Activated CD8-positive, alpha-beta T cell treated with anti-CD3 and anti-CD28 coated beads for 36 hours (primary cell): ENCODE measurements at regions not wholly inside any gene's neighbourhood (a gene's known extent, or its start where the extent isn't known, plus 50 kb on each side); places are given as distances from the start of the nearest gene placed in this dataset.

ENCODE experiments used
- ATAC-seq: fragments of 200-7000 bp; cut with Tn5 transposase; one replicate; pipeline ENCODE4 v1.10.0; 2021; ENCODE audit warnings: mild to moderate bottlenecking, moderate library complexity
- CTCF ChIA-PET: fragments of 350-600 bp; sonication (Branson Sonifier 250); formaldehyde crosslinking; loops from one replicate; lab custom pipeline; 2021; ENCODE audit warnings: antibody characterized with exemption; lab: Charles Lee
- POLR2A ChIA-PET: fragments of 350-600 bp; sonication (Branson Sonifier 250); formaldehyde crosslinking; loops from one replicate; lab custom pipeline; 2021; ENCODE audit warnings: antibody characterized with exemption; lab: Charles Lee
- DNase-seq: peaks from one replicate; pipeline ENCODE4 v3.0.0-alpha.2; 2020
- H3K27ac Mint-ChIP-seq: one replicate; pipeline ENCODE4 v1.8.0; 2021; ENCODE audit warnings: mild to moderate bottlenecking, mixed read lengths
- H3K27me3 Mint-ChIP-seq: one replicate; pipeline ENCODE4 v1.8.0; 2021; ENCODE audit warnings: mixed read lengths
- H3K36me3 Mint-ChIP-seq: one replicate; pipeline ENCODE4 v1.8.0; 2021; ENCODE audit warnings: low read depth, mixed read lengths
- H3K4me1 Mint-ChIP-seq: one replicate; pipeline ENCODE4 v1.8.0; 2021; ENCODE audit warnings: low read depth, mixed read lengths
- H3K4me3 Mint-ChIP-seq: one replicate; pipeline ENCODE4 v1.8.0; 2021; ENCODE audit warnings: mild to moderate bottlenecking, moderate library complexity, mixed read lengths
- H3K9me3 Mint-ChIP-seq: one replicate; pipeline ENCODE4 v1.8.0; 2021; ENCODE audit warnings: mixed read lengths
- CTCF ChIP-seq: fragments of 200-600 bp; IDR thresholded peaks from one replicate; pipeline ENCODE4 v1.8.0; 2022; ENCODE audit warnings: antibody characterized with exemption, mild to moderate bottlenecking
- intact Hi-C: fragments of 100-400 bp; cut with micrococcal nuclease; formaldehyde crosslinking; loops from one replicate; pipeline ENCODE4 v1.10.0; 2022

- ATAC-seq (no peak), DNase-seq (no peak)
- ChIA-PET POLR2A (no interaction called here), CTCF (no interaction called here)
- intact Hi-C loops, result no loop called here
- Mint-ChIP-seq H3K4me1 (no peaks in the 10 kb centered on the region), H3K4me3 (no peak overlapping the region), H3K36me3 (no peaks in the 10 kb centered on the region), H3K27ac (no peak overlapping the region), H3K27me3 (peaks cover 2% of the 10 kb centered on the region), H3K9me3 (no peaks in the 10 kb centered on the region)
- TF ChIP-seq CTCF, result no peak
Measured at GRCh38 chr2:128640166-128640844, 321.6 kb upstream of the HS6ST1 start.

DNA sequence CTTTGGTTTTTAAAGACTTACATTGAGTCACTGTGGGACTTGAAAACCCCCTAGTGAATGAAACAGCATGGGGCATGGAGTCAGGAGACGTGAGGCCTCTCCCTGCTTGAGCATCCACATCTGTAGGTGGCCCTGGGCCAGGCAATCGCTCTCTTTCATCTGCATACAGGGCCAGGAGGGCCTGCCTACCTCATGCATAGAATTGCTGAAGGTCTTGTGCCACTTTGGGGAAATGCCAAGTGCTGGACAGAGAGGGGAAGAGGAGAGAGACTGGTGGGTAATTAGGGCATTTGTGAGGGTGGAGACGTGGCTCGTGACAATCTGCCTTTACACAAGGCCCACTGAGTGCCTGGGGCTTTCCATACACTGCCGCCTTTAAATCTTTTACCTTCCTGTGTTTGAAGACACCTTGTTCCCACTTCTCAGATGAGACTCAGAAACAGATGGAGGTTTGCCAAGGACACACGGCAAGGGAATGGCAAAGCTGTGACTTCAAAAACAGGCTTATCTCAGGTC is 322.2 kb upstream of the HS6ST1 start:
- Mint-ChIP-seq H3K4me3 (no peak overlapping the region), H3K36me3 (no peaks in the 10 kb centered on the region), H3K27me3 (peaks cover 2% of the 10 kb centered on the region), H3K9me3 (no peaks in the 10 kb centered on the region), H3K27ac (no peak overlapping the region), H3K4me1 (no peaks in the 10 kb centered on the region)
- TF ChIP-seq CTCF, result no peak
- intact Hi-C loops, result no loop called here
- ATAC-seq, result no peak
- CTCF ChIA-PET, result no interaction called here
- POLR2A ChIA-PET, result no interaction called here
- no peak for DNase-seq

DNA sequence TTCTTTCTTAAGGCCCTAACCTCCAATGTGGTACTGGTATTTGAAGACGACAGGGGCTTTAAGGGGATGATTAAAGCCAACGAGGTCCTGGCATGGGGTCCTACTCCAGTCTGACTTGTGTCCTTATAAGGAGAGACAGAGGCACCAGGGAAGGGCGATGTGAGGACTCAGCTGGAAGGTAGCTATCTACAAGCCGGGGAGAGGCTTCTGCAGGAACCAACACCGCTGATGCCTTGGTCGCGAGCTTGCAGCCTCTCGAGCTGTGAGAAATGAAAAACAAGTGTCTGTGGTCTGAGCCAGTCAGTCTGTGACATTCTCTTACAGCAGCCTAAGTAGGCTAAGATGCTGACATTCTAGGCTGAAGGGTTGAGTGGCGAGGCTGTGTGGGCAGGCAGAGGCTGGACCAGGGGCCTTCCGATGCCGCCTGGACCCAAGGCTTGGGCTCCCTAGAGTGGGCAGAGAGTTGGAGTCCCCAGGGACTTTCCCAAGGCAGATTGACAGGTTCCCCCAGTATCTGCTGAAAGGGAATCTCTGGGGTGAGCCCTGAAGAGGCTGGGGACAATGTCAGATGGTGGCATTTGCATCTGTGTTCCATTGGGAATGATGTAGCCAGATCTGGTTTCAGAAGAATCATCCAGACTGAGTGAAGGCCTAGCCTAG is 322.9 kb upstream of the HS6ST1 start:
- no peaks in the 10 kb centered on the region for H3K9me3 Mint-ChIP-seq
- no peaks in the 10 kb centered on the region for H3K4me1 Mint-ChIP-seq
- ATAC-seq (no peak), DNase-seq (no peak)
- no peak overlapping the region for H3K27ac Mint-ChIP-seq
- no peak overlapping the region for H3K4me3 Mint-ChIP-seq
- ChIA-PET CTCF (no interaction called here), POLR2A (no interaction called here)
- no peak for TF ChIP-seq CTCF
- intact Hi-C loops, result no loop called here
- peaks cover 2% of the 10 kb centered on the region for H3K27me3 Mint-ChIP-seq
- H3K36me3 Mint-ChIP-seq, result no peaks in the 10 kb centered on the region

DNA sequence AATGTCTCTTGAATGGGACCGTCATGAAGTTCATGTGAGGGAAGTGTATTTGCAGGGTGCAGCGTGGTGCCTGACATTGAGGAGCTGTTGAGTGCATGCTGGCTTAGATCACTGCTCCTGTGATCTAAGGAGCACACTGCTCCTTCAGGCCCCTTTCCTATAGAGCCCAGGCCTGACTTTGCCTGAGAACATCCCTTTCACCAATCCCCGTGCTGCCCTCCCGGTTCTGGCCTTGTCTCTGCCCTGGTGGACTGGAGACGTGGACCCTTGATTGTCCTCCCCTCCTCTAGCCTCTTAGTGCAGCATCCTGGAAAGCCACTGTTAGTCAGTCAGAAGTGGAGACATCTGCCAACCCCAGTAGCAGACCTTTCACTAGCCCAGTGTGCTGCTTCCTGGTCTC is 323.6 kb upstream of the HS6ST1 start:
- H3K4me3 Mint-ChIP-seq, result no peak overlapping the region
- no peaks in the 10 kb centered on the region for H3K4me1 Mint-ChIP-seq
- no peak overlapping the region for H3K27ac Mint-ChIP-seq
- no peak for TF ChIP-seq CTCF
- H3K27me3 Mint-ChIP-seq, result peaks cover 2% of the 10 kb centered on the region
- DNase-seq (no peak), ATAC-seq (no peak)
- POLR2A ChIA-PET, result no interaction called here
- no peaks in the 10 kb centered on the region for H3K36me3 Mint-ChIP-seq
- intact Hi-C loops, result no loop called here
- CTCF ChIA-PET, result interaction anchor here (1.0 kb wide), 1 partner anchor 13 kb away, joined by 3 read pairs; no protein-coding TSS in a partner anchor
- no peaks in the 10 kb centered on the region for H3K9me3 Mint-ChIP-seq

- intact Hi-C loops, result no loop called here
- Mint-ChIP-seq H3K4me1 (no peaks in the 10 kb centered on the region), H3K27ac (no peak overlapping the region), H3K27me3 (no peaks in the 10 kb centered on the region), H3K36me3 (no peaks in the 10 kb centered on the region), H3K9me3 (no peaks in the 10 kb centered on the region), H3K4me3 (no peak overlapping the region)
- ATAC-seq, result no peak
- no peak for DNase-seq
- ChIA-PET POLR2A (no interaction called here), CTCF (interaction anchor here (1.0 kb wide), 1 partner anchor 14 kb away, joined by 3 read pairs; no protein-coding TSS in a partner anchor)
- no peak for TF ChIP-seq CTCF
Measured at GRCh38 chr2:128642821-128643220, 324.2 kb upstream of the HS6ST1 start.
